IMR-90 (cell line): ENCODE measurements at regions not wholly inside any gene's neighbourhood (a gene's known extent, or its start where the extent isn't known, plus 50 kb on each side); places are given as distances from the start of the nearest gene placed in this dataset.

ENCODE experiments used
- MAZ ChIP-seq: IDR thresholded peaks from 2 replicates; pipeline ENCODE4 v1.6.1; 2012; ENCODE audit warnings: low read depth, mild to moderate bottlenecking, low read length, improper control_type of control experiment, moderate library complexity, borderline replicate concordance
- MXI1 ChIP-seq: IDR thresholded peaks from 2 replicates; pipeline ENCODE4 v1.6.1; 2012; ENCODE audit warnings: low read depth, mild to moderate bottlenecking, low read length, moderate library complexity, borderline replicate concordance
- POLR2A ChIP-seq: IDR thresholded peaks from 2 replicates; pipeline ENCODE4 v1.6.1; 2012; ENCODE audit warnings: mild to moderate bottlenecking, low read depth, low read length
- TF ChIP-seq, protein P1 (sequence below): conservative IDR thresholded peaks from 2 replicates; pipeline ENCODE4 v1.5.1; 2012; ENCODE audit warnings: mild to moderate bottlenecking, low read depth, low read length, improper control_type of control experiment

DNA sequence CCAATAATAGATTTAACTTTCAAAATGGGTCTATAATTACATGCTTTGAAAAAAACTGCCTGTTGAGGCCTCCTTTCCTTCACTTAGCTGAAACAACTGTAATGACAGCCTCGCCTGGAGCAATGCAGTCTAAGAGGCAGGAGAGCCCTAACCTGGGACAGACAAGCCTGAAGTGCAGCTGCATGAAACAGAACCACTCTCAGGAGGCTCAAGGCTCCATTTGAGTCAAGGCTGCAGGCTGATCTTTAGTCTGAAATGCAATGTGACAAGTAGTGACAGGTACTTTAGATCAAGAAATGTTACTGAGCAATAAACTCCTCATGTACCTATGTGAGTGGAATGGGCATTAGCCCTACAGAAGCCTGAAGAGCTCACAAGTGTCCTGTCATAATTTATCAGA lies 414.0 kb upstream of the LUZP2 start:
- TF ChIP-seq MXI1 (no peak), POLR2A (no peak), MAZ (no peak)
- TF ChIP-seq, protein P1, sequence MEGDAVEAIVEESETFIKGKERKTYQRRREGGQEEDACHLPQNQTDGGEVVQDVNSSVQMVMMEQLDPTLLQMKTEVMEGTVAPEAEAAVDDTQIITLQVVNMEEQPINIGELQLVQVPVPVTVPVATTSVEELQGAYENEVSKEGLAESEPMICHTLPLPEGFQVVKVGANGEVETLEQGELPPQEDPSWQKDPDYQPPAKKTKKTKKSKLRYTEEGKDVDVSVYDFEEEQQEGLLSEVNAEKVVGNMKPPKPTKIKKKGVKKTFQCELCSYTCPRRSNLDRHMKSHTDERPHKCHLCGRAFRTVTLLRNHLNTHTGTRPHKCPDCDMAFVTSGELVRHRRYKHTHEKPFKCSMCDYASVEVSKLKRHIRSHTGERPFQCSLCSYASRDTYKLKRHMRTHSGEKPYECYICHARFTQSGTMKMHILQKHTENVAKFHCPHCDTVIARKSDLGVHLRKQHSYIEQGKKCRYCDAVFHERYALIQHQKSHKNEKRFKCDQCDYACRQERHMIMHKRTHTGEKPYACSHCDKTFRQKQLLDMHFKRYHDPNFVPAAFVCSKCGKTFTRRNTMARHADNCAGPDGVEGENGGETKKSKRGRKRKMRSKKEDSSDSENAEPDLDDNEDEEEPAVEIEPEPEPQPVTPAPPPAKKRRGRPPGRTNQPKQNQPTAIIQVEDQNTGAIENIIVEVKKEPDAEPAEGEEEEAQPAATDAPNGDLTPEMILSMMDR = no peak
